Inflammatory macrophage treated with lipopolysaccharide for 1 hour (primary cell): ENCODE measurements at regions not wholly inside any gene's neighbourhood (a gene's known extent, or its start where the extent isn't known, plus 50 kb on each side); places are given as distances from the start of the nearest gene placed in this dataset.
"Not testable (repeated sequence)": the region's sequence is repeated elsewhere in the genome, so short reads cannot be mapped to it uniquely, and the experiment has no call there.

Experiments
- DNase-seq, 2 donors: peaks; one replicate each; pipeline ENCODE4 v3.0.0-alpha.2; 2020 to 2022

DNA sequence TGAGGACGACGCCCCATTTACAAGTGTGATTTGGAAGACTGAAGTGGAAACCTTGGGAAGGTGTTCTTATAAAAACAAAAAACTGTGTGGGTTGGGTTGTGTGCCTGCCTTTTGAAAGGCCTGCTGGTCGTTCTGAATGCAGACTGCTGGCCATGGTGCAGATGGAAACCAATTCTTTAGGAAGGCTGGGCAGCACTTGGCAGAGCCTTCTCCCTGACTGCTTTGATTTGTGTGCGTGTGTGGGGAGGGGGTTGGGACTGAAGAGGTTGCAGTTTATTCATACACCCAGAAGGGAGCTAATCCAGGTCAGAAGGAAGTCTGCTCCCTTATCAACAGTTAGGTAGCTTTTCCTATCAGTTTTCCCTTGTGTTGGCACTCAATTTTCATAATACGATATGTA lies 288.7 kb downstream of the SOX2 start:
- no peak for DNase-seq

DNA sequence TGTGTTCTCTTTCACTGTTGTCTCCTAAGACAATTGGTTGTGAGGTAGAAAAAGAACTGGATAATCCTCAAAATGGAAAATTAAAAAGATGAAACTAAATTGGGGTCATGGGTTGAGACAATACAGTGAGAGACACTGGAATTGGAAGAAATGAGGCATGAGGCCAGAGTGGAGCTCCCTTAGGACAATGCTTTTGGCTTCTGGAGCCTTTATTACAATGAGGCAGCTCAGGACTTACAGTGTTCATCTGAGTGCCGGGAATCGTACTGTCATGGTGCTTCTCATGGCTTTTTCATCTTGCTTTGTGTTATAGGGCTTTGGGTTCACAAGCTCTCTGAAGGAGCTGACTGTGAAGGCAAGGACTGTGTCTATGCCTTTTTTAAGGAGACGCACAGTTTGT lies 293.5 kb downstream of the SOX2 start:
- DNase-seq = no peak

DNA sequence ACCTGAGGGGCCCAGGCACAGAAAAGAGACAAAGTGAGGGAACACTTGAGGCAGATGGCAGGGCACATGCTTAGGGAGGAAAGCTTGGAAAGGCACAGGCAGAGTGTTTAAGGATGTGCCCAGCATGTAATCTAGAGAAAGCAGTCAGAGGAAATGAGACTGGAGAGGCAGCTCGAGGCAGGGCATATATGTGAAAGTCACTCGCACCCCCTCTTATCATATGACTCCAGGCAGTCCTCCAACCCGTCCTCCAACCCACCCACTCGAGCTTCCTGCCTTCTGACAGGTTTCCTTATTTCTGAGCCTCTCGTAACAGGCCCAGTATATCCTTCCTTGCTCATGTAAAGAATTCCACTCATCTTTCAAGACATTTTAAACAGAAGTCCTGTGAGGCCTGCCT lies 294.0 kb downstream of the SOX2 start:
- DNase-seq = no peak

DNA sequence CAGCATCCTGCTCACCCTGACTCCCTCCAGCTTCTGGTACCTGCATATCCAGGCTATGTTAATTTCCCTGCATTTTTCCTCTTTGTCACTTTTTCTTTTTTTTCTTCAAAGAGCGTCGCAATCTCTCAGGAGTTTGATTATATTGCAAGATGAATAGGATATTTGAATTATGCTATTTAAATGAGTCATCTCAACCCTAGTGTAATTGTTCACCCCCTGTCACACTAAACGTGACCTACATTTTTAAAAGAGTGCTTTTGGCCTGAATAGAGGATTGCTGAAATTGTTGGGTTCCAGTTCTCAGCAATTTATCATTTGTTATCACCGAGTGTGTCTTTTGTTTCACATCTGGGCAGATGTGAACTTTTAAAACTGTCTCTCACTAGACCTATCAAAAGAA lies 294.7 kb downstream of the SOX2 start:
- no peak for DNase-seq

DNA sequence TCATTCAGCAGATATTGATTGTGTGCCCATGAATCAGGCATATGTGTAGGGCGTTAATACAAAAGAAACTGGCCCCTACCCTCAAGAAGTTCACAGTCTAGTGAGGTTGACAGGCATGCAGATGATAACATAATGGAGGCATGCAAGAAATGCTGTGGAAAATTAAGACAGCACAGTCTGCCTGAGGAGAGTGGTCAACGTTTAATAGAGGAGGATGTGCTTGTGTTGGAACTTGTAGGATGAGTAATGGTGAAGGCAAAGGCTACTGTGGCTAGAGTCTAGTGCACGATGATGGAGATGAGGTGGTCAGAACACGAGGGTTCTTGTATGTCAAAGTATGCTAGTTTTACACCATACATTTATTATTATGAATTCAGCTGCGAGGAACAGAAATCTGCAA lies 295.7 kb downstream of the SOX2 start:
- no peak for DNase-seq

DNA sequence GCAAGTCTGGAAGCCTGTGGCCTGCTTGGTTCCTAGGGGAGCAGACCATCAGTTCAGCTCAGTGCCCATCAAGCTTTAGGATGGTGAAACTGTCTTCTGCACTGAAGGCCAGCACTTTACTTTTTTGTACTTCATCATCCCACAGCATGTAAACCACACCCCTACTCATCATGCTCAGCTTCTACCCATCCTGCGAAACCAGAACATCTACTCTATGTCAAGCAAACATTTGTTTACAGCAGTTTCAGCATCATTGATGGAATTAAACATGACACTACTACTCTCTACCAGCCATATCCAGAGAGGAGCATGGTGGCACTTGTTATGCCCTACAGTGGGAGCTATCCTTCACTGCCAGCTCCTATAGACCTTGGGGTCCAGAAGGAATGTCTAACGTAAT lies 306.6 kb downstream of the SOX2 start:
- no peak for DNase-seq

DNA sequence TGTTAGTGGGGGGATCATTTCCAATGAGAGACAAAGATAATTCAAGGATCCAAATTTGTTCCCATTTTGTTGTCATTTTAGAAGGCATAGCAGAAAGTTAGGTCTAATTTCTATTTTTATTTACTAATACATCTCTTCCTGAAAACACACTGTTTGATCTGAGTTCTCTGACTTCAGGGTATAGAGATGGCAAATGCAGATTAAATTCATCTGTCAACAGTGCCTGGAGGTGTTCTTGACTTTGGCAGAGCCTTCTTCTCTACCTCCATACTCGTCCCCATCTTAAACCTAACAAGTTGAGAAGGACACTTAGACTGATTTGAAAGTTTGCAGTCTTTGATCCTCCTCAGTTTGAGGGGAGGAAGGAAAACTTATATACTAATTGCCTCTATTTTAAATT lies 308.2 kb downstream of the SOX2 start:
- no peak for DNase-seq

DNA sequence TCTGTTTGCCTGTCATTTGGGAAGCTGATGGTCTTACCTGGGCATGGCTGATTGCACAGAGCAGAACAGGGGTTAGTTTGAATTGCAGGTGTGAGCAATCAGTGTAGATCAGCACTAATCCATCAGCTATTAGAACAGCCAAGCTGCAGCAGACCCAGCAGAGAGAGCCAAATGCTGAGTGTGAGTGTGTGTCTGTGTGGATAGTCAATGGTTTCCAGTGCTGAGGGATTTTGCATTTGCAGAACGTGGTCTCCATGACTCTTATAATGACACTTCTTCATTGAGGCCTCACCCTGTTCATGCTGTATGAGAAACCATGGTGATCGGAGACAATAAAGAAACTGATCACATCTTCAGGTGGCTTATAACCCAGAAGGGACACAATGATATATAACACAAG lies 312.1 kb downstream of the SOX2 start:
- DNase-seq = no peak

DNA sequence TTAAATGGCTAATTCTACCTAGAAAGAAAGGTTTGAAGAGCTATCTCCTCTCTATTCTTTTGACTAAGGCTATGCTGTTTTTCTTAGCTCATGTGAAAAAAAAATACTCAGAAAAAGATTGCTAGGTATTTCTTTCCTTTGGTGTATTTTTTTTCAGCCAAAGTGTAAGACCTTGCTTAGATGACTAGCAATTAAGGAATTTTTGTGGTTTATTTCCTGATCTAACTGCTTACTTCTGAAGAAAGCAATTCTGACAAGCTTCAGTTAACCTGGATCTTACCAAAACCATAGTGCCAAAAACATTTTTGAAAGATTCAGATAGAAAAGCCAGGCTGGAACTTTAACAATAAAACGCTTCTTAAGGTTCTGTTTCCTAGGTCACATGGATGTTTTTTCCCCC lies 315.6 kb downstream of the SOX2 start:
- no peak for DNase-seq

DNA sequence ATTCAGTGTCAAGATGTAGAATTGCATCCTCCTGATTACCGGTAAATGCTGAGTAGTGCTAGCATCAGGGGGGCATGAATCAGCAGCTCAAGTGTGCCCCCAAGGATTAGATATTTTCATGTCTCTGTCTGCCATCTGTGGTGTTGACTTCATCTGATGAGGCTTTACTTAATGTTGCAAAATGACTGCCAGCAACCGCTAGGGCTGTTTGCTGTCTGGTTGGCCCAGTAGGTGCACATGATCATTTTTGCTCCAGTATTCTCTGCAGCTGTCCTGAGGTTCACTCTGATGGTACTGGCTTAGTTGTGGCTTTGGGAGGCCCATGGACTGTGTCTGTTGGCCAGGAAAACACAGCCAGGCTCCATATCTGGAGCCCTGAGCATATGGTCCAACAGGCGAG lies 316.4 kb downstream of the SOX2 start:
- DNase-seq = no peak

DNA sequence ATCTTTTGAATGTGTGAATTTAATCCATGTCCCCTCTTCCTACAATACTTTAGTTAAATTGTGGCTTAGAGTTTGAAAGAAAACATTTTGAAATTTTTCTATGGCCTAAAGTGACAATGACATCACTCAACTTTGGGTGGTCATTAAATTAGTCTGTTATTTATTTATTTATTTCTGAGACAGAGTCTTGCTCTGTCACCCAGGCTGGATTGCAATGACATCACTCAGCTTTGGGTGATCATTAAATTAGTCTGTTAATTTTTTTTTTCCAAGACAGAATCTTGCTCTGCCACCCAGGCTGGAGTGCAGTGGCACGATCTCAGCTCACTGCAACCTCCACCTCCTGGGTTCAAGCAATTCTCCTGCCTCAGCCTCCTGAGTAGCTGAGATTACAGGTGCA lies 322.5 kb downstream of the SOX2 start:
- DNase-seq = not testable (repeated sequence)

DNA sequence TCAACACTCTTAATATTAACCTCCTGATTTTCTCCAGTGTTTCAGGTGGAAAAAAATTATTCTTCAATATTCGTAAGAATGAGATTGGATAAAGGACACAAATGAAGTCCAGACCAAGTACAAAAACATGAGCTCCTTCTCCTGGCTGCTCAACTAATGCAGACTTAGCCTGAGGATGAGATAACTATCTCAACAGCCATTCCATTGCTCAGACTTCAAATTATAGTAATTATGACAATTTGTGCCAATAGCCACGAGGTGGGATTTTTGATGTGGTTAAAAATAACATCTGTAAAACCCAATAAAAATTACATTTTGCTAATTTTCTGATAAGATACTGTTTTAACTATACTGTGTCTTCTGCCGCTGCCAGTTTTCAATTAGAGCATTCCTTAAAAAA lies 323.6 kb downstream of the SOX2 start:
- no peak for DNase-seq

DNA sequence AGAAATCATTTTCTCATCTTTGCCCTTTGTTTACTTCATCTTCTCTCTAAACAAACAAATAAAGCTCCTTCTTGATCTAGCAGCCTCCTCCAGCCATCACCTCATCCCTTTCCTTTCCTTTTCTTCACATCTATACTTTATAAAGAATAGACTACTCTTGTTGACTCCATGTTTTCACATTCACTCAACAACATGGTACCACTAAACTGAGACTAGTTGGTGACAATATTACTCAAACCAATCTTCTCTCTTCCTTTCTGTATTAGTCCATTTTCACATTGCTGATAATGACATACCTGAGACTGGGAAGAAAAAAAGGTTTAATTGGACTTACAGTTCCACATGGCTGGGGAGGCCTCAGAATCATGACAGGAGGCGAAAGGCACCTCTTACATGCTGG lies 324.7 kb downstream of the SOX2 start:
- no peak for DNase-seq

DNA sequence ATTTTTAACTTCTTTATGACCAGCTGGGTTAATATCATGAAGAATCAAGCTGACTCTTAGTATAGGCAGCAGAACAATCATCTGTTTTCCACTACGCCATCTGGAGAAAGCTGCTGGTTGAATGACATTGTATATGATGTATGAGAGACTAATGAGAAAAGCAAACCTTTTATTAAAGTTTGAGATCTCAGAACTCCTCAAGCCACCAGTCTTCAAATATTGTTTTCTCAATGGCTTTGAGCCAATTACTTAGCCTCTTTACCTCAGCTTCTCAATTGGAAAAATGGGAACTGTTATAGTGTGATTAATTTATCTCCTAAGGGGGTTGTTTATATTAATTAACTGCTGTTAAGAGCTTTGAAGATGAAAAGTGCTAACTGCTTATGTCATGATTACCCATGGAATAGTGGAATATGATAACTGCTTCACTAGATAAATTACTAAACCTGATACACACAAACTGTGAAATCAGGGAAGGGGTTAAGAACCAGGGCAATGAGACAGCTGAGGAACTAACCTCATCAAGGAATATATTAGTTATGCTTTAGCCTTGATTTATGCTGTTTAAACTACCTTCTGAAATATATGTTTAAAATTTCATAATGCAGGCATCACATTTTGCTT lies 330.1 kb downstream of the SOX2 start:
- DNase-seq = no peak

DNA sequence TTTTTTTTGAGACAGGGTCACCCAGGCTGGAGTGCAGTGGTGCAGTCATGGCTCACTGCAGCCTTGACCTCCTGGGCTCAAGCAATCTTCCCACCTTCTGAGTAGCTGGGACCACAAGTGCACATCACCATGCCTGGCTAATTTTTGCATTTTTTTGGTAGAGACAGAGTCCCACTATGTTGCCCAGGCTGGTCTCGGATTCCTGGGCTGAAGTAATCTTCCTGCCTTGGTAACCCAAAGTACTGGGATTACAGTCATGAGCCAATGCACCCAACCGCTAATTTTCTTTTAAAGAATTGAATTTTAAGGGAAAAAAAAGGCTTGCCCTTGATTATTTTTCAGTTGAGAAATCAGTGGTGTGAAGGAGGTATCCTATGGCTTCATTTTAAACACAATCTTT lies 334.0 kb downstream of the SOX2 start:
- no peak for DNase-seq

DNA sequence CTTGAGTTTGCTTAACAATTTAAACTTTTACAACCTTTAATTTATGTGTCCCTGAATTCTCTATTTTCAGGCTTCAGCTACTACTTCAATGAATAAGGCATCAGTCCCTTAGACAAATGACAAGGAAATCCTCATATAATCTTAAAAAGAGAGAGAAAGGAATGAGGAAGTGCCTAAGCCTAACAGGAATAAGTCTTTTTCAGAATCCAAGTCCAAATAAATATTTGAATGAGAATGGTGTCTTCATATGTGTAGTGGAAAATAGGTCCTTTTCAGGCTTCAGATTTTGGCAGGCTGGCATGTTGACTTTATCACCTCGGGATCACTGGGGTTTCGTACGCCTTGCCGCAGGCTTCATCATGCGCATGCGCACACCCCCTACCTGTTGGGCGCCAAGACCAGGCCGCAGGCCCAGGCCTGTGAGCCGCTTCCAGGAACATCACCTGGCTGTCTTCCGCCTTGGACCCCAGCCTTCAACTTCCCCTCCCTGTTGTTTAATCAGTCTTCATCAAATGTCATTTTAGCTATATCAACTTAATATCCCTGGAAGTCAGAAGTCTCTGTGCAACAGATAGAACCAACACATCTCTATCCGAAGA lies 334.5 kb downstream of the SOX2 start:
- no peak for DNase-seq

DNA sequence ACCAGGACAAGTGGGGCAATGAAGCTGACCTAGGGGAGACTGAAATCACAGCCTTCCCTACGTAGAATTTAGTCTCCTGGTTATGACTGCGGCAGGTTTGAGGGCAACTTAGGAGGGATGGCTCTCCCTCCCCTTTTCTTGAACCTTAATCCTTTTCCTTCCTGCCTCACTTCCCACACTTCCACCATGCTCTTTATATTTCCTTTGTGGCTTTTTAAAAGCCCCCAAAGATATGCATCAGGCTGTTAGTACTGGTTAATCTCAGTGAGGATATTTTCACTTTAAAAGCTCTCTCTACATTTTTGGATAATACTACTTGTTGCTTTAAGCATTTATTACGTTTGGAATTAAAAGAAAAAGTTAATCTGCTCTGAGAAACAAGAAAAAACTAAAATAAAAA lies 339.2 kb downstream of the SOX2 start:
- no peak for DNase-seq

DNA sequence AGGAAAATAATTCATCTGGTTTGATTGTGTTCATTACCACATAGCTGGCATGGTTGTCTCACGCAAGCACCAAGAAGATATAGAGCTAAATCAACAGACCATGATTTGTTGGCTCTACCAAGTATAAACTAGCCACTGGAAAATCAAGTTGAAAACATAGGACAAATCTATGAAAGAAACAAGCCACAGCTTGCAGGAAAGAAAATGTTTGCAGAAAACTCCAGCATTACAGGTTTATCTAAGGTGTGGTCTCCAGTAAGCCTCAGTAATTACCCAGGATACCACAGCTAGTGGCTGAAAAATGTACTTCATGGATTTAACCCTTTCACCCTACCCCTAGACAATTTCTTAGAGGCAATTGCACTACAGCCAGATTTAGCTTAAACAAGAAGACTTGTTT lies 340.6 kb downstream of the SOX2 start:
- DNase-seq = no peak

DNA sequence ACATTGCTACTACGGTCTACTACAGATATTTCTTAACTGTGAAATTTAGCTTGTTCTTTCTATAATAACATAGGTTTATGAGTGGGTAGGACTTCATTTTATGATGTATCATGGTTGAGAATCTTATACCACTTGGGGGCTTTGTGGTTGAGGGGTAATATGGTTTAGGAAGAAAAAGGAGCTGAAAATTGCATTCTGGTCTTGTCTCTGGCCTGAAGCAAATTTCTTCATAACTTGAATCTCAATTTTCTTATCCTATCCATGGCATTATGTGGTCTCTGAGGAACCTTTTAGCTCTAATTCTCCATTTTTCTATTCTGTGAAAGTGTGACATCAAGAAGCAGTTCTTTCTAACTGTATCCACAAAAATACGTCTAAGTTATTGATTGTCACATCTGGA lies 341.0 kb downstream of the SOX2 start:
- DNase-seq = no peak

DNA sequence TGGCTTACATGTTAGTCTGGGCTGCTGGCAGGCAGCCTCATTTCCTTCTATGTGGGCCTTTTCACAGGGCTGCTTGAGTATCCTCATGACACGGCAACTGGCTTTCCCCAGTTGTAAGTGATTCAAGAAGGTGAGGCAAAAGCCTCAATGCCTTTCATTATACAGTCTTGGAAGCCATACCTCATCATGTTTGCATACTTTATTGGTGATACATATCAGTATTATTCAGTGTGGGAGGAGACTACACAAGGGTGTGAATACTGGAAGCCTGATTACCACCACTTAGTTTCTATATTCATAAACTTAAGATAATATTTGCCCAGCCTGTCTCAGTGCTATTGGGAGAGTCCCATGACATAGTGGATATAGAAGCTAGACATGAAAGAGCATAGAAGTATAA lies 346.8 kb downstream of the SOX2 start:
- DNase-seq = no peak

DNA sequence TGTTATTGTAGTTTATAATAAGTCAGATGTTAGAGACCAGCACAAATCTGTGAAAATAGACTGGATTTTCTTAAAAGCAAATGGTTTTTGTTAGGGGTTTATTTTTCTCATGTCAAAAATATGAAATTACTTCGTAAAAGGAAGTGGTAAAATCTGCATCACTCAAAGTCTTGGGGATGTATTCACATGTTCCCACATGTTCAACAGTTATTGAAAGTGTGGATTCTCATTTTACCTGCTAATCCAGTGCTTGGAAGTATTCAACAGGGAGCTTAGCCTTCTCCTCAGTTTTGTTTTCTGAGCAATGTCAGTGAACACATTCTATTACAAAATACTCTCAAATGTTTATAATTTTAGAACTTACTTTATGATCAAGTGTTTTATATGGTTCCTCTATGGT lies 352.0 kb downstream of the SOX2 start:
- DNase-seq = no peak

DNA sequence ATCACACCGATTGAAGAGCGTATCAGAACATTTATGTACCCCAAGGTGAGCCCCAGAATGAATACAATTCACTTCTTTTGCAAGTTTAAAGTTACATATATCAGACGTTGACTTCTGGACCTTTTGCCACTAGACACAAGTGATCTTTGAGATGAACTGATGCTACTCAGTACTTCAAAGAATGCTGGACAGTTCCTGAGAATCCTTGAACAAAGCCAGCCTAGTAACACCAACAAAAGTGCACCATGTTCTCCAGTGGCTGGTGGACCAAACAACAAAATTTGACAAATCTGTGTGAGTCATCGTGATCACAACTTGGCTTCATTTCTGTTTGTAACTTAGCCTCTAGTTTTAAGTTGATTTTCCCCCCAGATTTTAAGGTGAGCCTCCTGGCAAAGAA lies 355.7 kb downstream of the SOX2 start:
- no peak for DNase-seq

DNA sequence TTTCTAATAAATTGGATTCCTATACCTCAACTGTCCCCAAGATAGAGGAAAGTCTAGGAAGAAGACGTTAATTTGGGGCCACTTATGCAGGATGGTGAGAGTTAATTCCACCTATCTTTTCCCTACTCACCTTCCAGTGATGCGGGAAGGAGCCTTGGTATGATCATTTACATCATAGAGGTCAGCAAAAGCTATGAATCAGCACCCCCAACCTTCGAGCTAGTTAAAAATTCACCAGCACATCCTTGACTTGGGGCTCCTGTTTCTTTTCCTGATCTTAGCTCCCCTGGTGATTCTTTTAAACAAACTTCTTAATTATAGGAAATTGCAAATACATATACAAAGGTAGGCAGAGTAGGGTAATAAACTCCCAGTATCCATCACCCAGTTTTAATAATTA lies 366.6 kb downstream of the SOX2 start:
- DNase-seq = no peak

DNA sequence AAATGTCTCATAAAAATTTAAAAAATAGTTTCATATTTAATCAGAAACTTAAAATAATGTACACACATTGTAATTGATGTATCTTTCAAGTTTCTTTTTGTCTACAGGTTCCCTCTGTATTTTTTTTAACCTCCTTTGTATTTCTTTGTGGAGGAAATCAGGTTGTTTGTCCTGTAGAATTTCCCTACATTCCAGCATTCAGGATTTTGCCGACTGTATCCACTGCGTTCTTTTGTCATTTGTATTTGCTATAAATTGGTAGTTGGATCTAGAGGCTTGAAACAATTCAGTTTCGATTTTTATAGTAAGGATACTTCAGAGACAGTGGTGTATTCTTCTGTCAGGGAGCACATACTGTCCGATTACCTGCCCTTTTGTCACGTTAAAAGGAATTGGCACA lies 367.2 kb downstream of the SOX2 start:
- no peak for DNase-seq

DNA sequence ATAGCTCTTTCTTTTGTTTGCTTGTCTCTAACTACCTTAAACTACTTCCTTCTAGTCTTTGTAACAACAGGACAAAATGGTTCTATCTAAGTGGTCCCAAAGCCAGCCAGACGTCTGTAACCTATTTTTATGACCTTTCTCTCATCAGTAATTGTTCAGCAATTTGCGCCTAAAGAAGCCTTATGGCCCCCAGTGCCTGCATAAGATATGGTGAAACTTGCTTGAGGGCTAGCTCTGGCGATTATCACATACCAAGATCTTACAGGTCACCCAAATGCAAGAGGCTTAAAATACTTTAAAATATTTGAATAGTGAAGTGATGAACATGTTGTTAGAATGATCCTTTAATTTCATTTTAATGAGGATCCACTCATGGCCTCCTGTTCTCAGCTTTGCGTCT lies 369.4 kb downstream of the SOX2 start:
- no peak for DNase-seq

DNA sequence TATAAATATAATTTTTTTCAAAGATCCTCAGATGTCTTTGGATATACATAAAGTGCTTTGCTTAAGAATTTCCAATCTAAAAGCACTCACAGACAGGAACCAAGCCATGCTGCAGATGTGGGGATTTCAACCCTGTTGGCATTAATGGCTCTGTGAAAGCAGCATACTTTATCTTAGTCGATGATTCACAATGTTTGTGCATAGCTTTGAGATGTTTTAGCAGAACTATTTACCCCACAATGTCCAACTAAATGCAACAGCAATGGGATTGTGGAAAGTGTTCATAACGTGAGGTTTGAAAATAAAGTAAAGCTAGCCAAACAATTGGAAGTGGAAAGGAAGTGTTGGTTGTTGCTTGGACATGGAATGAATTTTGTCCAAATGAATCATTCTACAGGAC lies 371.4 kb downstream of the SOX2 start:
- no peak for DNase-seq
